Natural killer cell (primary cell): ENCODE measurements at regions not wholly inside any gene's neighbourhood (a gene's known extent, or its start where the extent isn't known, plus 50 kb on each side); places are given as distances from the start of the nearest gene placed in this dataset.

Source experiments
- ATAC-seq, 3 donors: fragments of 150-1000 bp in 2 of 3; fragments of 200-7000 bp in 1 of 3; cut with Tn5 transposase; 1 replicate in 1 of 3; 2 replicates in 2 of 3; pipeline ENCODE4 v1.10.0; 2021; ENCODE audit warnings: mild to moderate bottlenecking in 2 of 3, moderate library complexity in 2 of 3
- DNase-seq, 2 donors: peaks; one replicate each; pipeline versions ENCODE4 v3.0.0 to v3.0.0-alpha.2; 2013 to 2021; ENCODE audit warnings: mixed read lengths in 1 of 2
- H3K27ac ChIP-seq: one replicate; pipeline ENCODE4 v1.5.1; 2013; ENCODE audit warnings: mild to moderate bottlenecking, low read length
- H3K27me3 ChIP-seq: one replicate; pipeline ENCODE4 v1.6.1; 2013; ENCODE audit warnings: low read length; ENCODE audit not compliant: control insufficient read depth, insufficient read depth
- H3K36me3 ChIP-seq: one replicate; pipeline ENCODE4 v1.6.1; 2013; ENCODE audit warnings: low read length; ENCODE audit not compliant: control insufficient read depth, insufficient read depth
- H3K4me1 ChIP-seq: one replicate; pipeline ENCODE4 v1.6.1; 2013; ENCODE audit warnings: low read length; ENCODE audit not compliant: control insufficient read depth, insufficient read depth
- H3K4me3 ChIP-seq: one replicate; pipeline ENCODE4 v1.5.1; 2013; ENCODE audit warnings: low read length
- H3K9me3 ChIP-seq: one replicate; pipeline ENCODE4 v1.6.1; 2013; ENCODE audit warnings: low read length; ENCODE audit not compliant: control insufficient read depth, insufficient read depth
- H3K27ac Mint-ChIP-seq, 2 donors: one replicate each; pipeline ENCODE4 v1.8.0; 2022; ENCODE audit warnings: mild to moderate bottlenecking in 2 of 2, mixed read lengths in 2 of 2, moderate library complexity in 1 of 2
- H3K27me3 Mint-ChIP-seq, 2 donors: one replicate each; pipeline ENCODE4 v1.8.0; 2022; ENCODE audit warnings: low read depth in 2 of 2, mixed read lengths in 2 of 2
- H3K36me3 Mint-ChIP-seq: one replicate; pipeline ENCODE4 v1.8.0; 2022; ENCODE audit warnings: mixed read lengths
- H3K4me1 Mint-ChIP-seq, 2 donors: one replicate each; pipeline ENCODE4 v1.8.0; 2022; ENCODE audit warnings: mixed read lengths in 2 of 2
- H3K4me3 Mint-ChIP-seq: one replicate; pipeline ENCODE4 v1.8.0; 2022; ENCODE audit warnings: mild to moderate bottlenecking, moderate library complexity, mixed read lengths
- H3K9me3 Mint-ChIP-seq, 2 donors: one replicate each; pipeline ENCODE4 v1.8.0; 2022; ENCODE audit warnings: mixed read lengths in 2 of 2
- WGBS: methylation state at CpG from one replicate; pipeline ENCODE4 v1.1.7; 2013; ENCODE audit warnings: missing lambda C conversion rate; ENCODE audit not compliant: insufficient coverage; 5-methylcytosine and 5-hydroxymethylcytosine counted together
- intact Hi-C: fragments of 100-400 bp; cut with micrococcal nuclease; formaldehyde crosslinking; loops from one replicate; pipeline ENCODE4 v1.14.2; 2022
- TF ChIP-seq, protein P1 (sequence below): fragments of 200-600 bp; IDR thresholded peaks from one replicate; pipeline ENCODE4 v1.8.0; 2022; ENCODE audit warnings: antibody characterized with exemption

DNA sequence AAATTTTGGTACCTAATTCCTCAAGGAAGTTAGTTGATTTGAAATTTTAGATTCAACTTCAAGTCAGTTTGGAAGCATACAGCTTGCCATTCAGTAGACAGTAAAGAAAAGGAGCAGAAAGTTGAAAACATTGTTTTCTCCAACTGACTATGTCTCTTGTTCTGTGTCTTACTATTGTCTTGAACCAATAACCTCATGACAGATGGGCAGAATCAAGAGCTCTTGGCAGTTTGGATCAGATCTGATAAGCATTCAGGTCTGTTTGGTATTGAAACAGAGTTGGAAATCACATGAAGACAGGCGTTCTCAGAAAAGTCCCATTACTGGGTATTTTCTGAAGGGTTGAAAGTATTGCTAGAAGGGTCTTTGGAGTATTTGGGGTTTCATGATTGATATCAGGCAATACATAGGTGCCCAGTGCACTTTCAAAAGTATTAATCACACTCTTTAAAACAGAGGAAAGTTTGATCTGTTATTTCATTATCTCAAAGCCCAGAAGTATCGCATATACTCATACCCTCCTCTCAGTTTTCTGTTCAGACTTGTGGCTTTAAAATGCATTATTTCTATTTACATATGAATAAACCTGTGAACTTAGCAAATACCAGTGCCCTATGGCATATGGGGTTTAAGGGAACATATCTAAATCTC is 428.4 kb upstream of the ZEB2 start:
- H3K4me3 ChIP-seq, result no peak overlapping the region
- WGBS, result 91% methylated on average over 1 of the region's 2 CpGs

DNA sequence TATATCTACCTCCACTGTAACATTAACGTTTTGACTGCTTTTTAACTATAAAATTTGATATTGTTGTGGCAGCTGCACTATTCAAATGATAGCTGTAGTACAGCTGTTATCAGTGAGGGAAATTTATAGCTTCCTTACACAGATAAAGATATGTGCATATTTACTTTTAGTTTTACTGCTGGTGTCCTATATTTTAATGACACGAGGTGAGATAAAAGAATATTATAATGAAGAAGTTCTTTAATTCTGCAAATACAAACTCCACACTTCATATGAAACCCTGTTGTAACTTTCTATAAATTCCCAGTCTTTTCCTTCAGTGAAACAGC is 427.8 kb upstream of the ZEB2 start:
- H3K4me1 Mint-ChIP-seq, result no peaks in the 10 kb centered on the region
- no peak for ATAC-seq
- Histone ChIP-seq H3K27ac (no peak overlapping the region), H3K36me3 (no peaks in the 10 kb centered on the region), H3K4me3 (no peak overlapping the region), H3K9me3 (no peaks in the 10 kb centered on the region), H3K4me1 (no peaks in the 10 kb centered on the region), H3K27me3 (no peaks in the 10 kb centered on the region)
- no CpG with 5 or more reads among the region's 2 CpGs for WGBS
- DNase-seq, result no peak
- no peaks in the 10 kb centered on the region for H3K9me3 Mint-ChIP-seq
- TF ChIP-seq, protein P1, sequence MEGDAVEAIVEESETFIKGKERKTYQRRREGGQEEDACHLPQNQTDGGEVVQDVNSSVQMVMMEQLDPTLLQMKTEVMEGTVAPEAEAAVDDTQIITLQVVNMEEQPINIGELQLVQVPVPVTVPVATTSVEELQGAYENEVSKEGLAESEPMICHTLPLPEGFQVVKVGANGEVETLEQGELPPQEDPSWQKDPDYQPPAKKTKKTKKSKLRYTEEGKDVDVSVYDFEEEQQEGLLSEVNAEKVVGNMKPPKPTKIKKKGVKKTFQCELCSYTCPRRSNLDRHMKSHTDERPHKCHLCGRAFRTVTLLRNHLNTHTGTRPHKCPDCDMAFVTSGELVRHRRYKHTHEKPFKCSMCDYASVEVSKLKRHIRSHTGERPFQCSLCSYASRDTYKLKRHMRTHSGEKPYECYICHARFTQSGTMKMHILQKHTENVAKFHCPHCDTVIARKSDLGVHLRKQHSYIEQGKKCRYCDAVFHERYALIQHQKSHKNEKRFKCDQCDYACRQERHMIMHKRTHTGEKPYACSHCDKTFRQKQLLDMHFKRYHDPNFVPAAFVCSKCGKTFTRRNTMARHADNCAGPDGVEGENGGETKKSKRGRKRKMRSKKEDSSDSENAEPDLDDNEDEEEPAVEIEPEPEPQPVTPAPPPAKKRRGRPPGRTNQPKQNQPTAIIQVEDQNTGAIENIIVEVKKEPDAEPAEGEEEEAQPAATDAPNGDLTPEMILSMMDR, result no peak
- intact Hi-C loops, result no loop called here
- no peaks in the 10 kb centered on the region for H3K36me3 Mint-ChIP-seq
- no peak overlapping the region for H3K27ac Mint-ChIP-seq
- H3K4me3 Mint-ChIP-seq, result no peak overlapping the region
- H3K27me3 Mint-ChIP-seq, result peaks cover 3 to 13% of the 10 kb centered on the region in 2 donors

More for the DNA sequence above, 428.4 kb upstream of the ZEB2 start:
- Mint-ChIP-seq H3K27ac (no peak overlapping the region), H3K4me3 (no peak overlapping the region), H3K9me3 (no peaks in the 10 kb centered on the region), H3K36me3 (no peaks in the 10 kb centered on the region), H3K4me1 (no peaks in the 10 kb centered on the region), H3K27me3 (peaks cover 3 to 13% of the 10 kb centered on the region in 2 donors)
- ATAC-seq (no peak), DNase-seq (no peak)
- Histone ChIP-seq H3K27me3 (no peaks in the 10 kb centered on the region), H3K4me1 (no peaks in the 10 kb centered on the region), H3K9me3 (no peaks in the 10 kb centered on the region), H3K36me3 (no peaks in the 10 kb centered on the region), H3K27ac (no peak overlapping the region)
- intact Hi-C loops, result no loop called here
- TF ChIP-seq, protein P1, result no peak

DNA sequence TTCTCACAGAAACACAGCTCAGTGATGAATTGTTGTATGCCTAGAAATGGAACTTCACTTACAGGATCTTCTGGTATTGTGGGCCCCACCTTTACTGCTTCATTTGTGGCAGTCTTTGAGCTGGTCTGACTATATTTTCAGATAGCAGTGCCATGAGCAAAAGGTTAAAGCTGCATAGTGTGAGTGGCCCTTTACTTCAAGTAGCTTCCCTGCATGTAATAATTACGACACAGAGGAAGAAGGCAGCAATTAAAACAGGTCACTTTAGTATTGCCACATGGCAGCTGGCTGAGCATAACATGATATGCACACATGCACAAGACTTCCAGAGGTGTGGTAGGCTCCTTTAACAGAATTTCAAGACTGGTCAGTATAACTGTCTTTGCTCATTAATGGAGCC is 426.3 kb upstream of the ZEB2 start:
- TF ChIP-seq, protein P1, result no peak
- H3K27ac Mint-ChIP-seq, result no peak overlapping the region
- intact Hi-C loops, result no loop called here
- whole genome bisulfite sequencing, result 79% methylated on average over 1 of the region's 1 CpG
- H3K4me1 Mint-ChIP-seq, result no peaks in the 10 kb centered on the region
- no peaks in the 10 kb centered on the region for H3K9me3 Mint-ChIP-seq
- peaks cover 3 to 13% of the 10 kb centered on the region in 2 donors for H3K27me3 Mint-ChIP-seq
- no peaks in the 10 kb centered on the region for H3K27me3 ChIP-seq
- no peaks in the 10 kb centered on the region for H3K36me3 ChIP-seq
- no peak overlapping the region for H3K4me3 ChIP-seq
- no peaks in the 10 kb centered on the region for H3K9me3 ChIP-seq
- H3K4me3 Mint-ChIP-seq, result no peak overlapping the region
- no peaks in the 10 kb centered on the region for H3K4me1 ChIP-seq
- no peaks in the 10 kb centered on the region for H3K36me3 Mint-ChIP-seq
- no peak overlapping the region for H3K27ac ChIP-seq
- ATAC-seq (no peak), DNase-seq (no peak)

DNA sequence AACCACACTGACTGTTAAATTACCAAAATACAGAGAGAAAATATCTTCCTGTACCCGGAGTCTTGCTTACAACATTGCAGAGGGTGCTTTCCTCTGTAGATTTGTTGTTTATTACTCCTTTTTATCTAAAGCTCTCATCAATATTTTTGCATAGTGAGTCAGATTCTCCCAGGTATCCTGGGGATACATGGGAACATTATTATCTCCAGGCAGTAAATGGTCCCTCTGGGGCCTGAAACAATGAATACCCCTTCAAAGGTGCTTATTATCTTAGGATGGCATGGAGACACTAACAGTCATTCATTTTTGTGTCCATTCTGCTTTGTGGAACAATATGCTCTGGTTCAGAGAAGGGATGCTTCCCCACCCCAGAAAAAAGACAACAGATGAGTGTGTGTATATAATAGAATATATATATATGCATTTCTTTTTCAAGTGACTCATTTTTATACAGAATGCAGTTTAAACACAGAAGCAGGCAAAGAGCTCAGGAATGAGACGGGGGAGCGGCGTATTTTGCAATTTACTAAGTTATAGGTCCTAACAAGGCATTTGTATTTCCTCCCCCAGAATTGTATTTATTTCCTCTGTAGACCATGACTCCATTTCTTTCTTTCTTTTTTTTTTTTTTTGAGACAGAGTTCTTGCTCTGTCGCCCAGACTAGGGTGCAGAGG is 424.8 kb upstream of the ZEB2 start:
- TF ChIP-seq, protein P1, result no peak
- Mint-ChIP-seq H3K9me3 (no peaks in the 10 kb centered on the region), H3K4me3 (no peak overlapping the region), H3K4me1 (no peaks in the 10 kb centered on the region), H3K27me3 (peaks cover 6 to 13% of the 10 kb centered on the region in 2 donors), H3K36me3 (no peaks in the 10 kb centered on the region), H3K27ac (no peak overlapping the region)
- intact Hi-C loops, result no loop called here
- no peak for DNase-seq
- Histone ChIP-seq H3K9me3 (no peaks in the 10 kb centered on the region), H3K27ac (no peak overlapping the region), H3K4me3 (no peak overlapping the region), H3K36me3 (no peaks in the 10 kb centered on the region), H3K27me3 (no peaks in the 10 kb centered on the region), H3K4me1 (no peaks in the 10 kb centered on the region)
- ATAC-seq, result no peak
- 100% methylated on average over 5 of the region's 5 CpGs for WGBS
